ENCODE measurements at regions not wholly inside any gene's neighbourhood (a gene's known extent, or its start where the extent isn't known, plus 50 kb on each side); places are given as distances from the start of the nearest gene placed in this dataset.

GRCh38 chr1:17877316-17877715 is 122.2 kb downstream of the ACTL8 start:
- Histone ChIP-seq H3K27ac (ENCODE audit: low read length) (no peak overlapping the region), H3K9ac (ENCODE audit: low read length in 2 of 2) (no peak overlapping the region), H3K9me3 (ENCODE audit: control insufficient read depth in 2 of 2, low read length in 2 of 2) (no peaks in the 10 kb centered on the region), H3K4me3 (ENCODE audit: low read length in 2 of 2) (no peak overlapping the region), H3K4me1 (ENCODE audit: control insufficient read depth, insufficient read depth, low read length) (peaks cover 29% of the 10 kb centered on the region), H3K27me3 (ENCODE audit: control insufficient read depth in 1 of 2, insufficient read depth in 2 of 2, low read length in 2 of 2) (no peaks in the 10 kb centered on the region), H3K36me3 (ENCODE audit: control insufficient read depth in 2 of 2, insufficient read depth in 2 of 2, low read length in 2 of 2) (no peaks in the 10 kb centered on the region)

GRCh38 chr1:17877896-17878295 is 122.8 kb downstream of the ACTL8 start:
- Histone ChIP-seq H3K9me3 (ENCODE audit: control insufficient read depth in 2 of 2, low read length in 2 of 2) (no peaks in the 10 kb centered on the region), H3K36me3 (ENCODE audit: control insufficient read depth in 2 of 2, insufficient read depth in 2 of 2, low read length in 2 of 2) (no peaks in the 10 kb centered on the region), H3K27me3 (ENCODE audit: control insufficient read depth in 1 of 2, insufficient read depth in 2 of 2, low read length in 2 of 2) (no peaks in the 10 kb centered on the region), H3K4me3 (ENCODE audit: low read length in 2 of 2) (no peak overlapping the region), H3K4me1 (ENCODE audit: control insufficient read depth, insufficient read depth, low read length) (peaks cover 27% of the 10 kb centered on the region), H3K27ac (ENCODE audit: low read length) (no peak overlapping the region), H3K9ac (ENCODE audit: low read length in 2 of 2) (no peak overlapping the region)

GRCh38 chr1:17878837-17879236 is 123.7 kb downstream of the ACTL8 start:
- Histone ChIP-seq H3K9me3 (ENCODE audit: control insufficient read depth in 2 of 2, low read length in 2 of 2) (no peaks in the 10 kb centered on the region), H3K4me1 (ENCODE audit: control insufficient read depth, insufficient read depth, low read length) (peaks cover 22% of the 10 kb centered on the region), H3K27ac (ENCODE audit: low read length) (no peak overlapping the region), H3K9ac (ENCODE audit: low read length in 2 of 2) (no peak overlapping the region), H3K4me3 (ENCODE audit: low read length in 2 of 2) (no peak overlapping the region), H3K36me3 (ENCODE audit: control insufficient read depth in 2 of 2, insufficient read depth in 2 of 2, low read length in 2 of 2) (no peaks in the 10 kb centered on the region), H3K27me3 (ENCODE audit: control insufficient read depth in 1 of 2, insufficient read depth in 2 of 2, low read length in 2 of 2) (no peaks in the 10 kb centered on the region)

GRCh38 chr1:17880449-17880848 is 125.3 kb downstream of the ACTL8 start:
- no peaks in the 10 kb centered on the region for H3K36me3 ChIP-seq (ENCODE audit: control insufficient read depth in 2 of 2, insufficient read depth in 2 of 2, low read length in 2 of 2)
- no peaks in the 10 kb centered on the region for H3K9me3 ChIP-seq (ENCODE audit: control insufficient read depth in 2 of 2, low read length in 2 of 2)
- no peaks in the 10 kb centered on the region for H3K27me3 ChIP-seq (ENCODE audit: control insufficient read depth in 1 of 2, insufficient read depth in 2 of 2, low read length in 2 of 2)
- no peak overlapping the region for H3K4me3 ChIP-seq (ENCODE audit: low read length in 2 of 2)
- H3K27ac ChIP-seq (ENCODE audit: low read length): no peak overlapping the region
- H3K9ac ChIP-seq (ENCODE audit: low read length in 2 of 2): no peak overlapping the region
- peaks cover 15% of the 10 kb centered on the region for H3K4me1 ChIP-seq (ENCODE audit: control insufficient read depth, insufficient read depth, low read length)

- Histone ChIP-seq H3K27ac (ENCODE audit: low read length) (no peak overlapping the region), H3K4me3 (ENCODE audit: low read length in 2 of 2) (no peak overlapping the region), H3K9ac (ENCODE audit: low read length in 2 of 2) (no peak overlapping the region), H3K4me1 (ENCODE audit: control insufficient read depth, insufficient read depth, low read length) (peaks cover 12% of the 10 kb centered on the region), H3K36me3 (ENCODE audit: control insufficient read depth in 2 of 2, insufficient read depth in 2 of 2, low read length in 2 of 2) (no peaks in the 10 kb centered on the region), H3K27me3 (ENCODE audit: control insufficient read depth in 1 of 2, insufficient read depth in 2 of 2, low read length in 2 of 2) (no peaks in the 10 kb centered on the region), H3K9me3 (ENCODE audit: control insufficient read depth in 2 of 2, low read length in 2 of 2) (no peaks in the 10 kb centered on the region)
These were observed 126.6 kb downstream of the ACTL8 start for GRCh38 chr1:17881761-17882160.

GRCh38 chr1:17883136-17883535 is 128.0 kb downstream of the ACTL8 start:
- Histone ChIP-seq H3K27me3 (ENCODE audit: control insufficient read depth in 1 of 2, insufficient read depth in 2 of 2, low read length in 2 of 2) (peaks cover 1 to 4% of the 10 kb centered on the region in 2 donors), H3K4me1 (ENCODE audit: control insufficient read depth, insufficient read depth, low read length) (peaks cover 17% of the 10 kb centered on the region), H3K27ac (ENCODE audit: low read length) (no peak overlapping the region), H3K9ac (ENCODE audit: low read length in 2 of 2) (no peak overlapping the region), H3K36me3 (ENCODE audit: control insufficient read depth in 2 of 2, insufficient read depth in 2 of 2, low read length in 2 of 2) (no peaks in the 10 kb centered on the region), H3K4me3 (ENCODE audit: low read length in 2 of 2) (no peak overlapping the region), H3K9me3 (ENCODE audit: control insufficient read depth in 2 of 2, low read length in 2 of 2) (no peaks in the 10 kb centered on the region)

- Histone ChIP-seq H3K9ac (ENCODE audit: low read length in 2 of 2) (no peak overlapping the region), H3K36me3 (ENCODE audit: control insufficient read depth in 2 of 2, insufficient read depth in 2 of 2, low read length in 2 of 2) (no peaks in the 10 kb centered on the region)
These were observed 128.7 kb downstream of the ACTL8 start for GRCh38 chr1:17883662-17884395.

GRCh38 chr1:17885663-17886320 is 130.7 kb downstream of the ACTL8 start:
- Histone ChIP-seq H3K27me3 (ENCODE audit: control insufficient read depth in 1 of 2, insufficient read depth in 2 of 2, low read length in 2 of 2) (peaks cover 4% of the 10 kb centered on the region in 2 donors), H3K9me3 (ENCODE audit: control insufficient read depth in 2 of 2, low read length in 2 of 2) (no peaks in the 10 kb centered on the region), H3K27ac (ENCODE audit: low read length) (no peak overlapping the region), H3K4me1 (ENCODE audit: control insufficient read depth, insufficient read depth, low read length) (peaks cover 27% of the 10 kb centered on the region), H3K9ac (ENCODE audit: low read length in 2 of 2) (no peak overlapping the region), H3K36me3 (ENCODE audit: control insufficient read depth in 2 of 2, insufficient read depth in 2 of 2, low read length in 2 of 2) (no peaks in the 10 kb centered on the region), H3K4me3 (ENCODE audit: low read length in 2 of 2) (no peak overlapping the region)

More at GRCh38 chr1:17883662-17884395, 128.7 kb downstream of the ACTL8 start:
- H3K4me3 ChIP-seq (ENCODE audit: low read length in 2 of 2): no peak overlapping the region
- peaks cover 16% of the 10 kb centered on the region for H3K4me1 ChIP-seq (ENCODE audit: control insufficient read depth, insufficient read depth, low read length)
- H3K9me3 ChIP-seq (ENCODE audit: control insufficient read depth in 2 of 2, low read length in 2 of 2): no peaks in the 10 kb centered on the region
- peaks cover 2 to 4% of the 10 kb centered on the region in 2 donors for H3K27me3 ChIP-seq (ENCODE audit: control insufficient read depth in 1 of 2, insufficient read depth in 2 of 2, low read length in 2 of 2)
- no peak overlapping the region for H3K27ac ChIP-seq (ENCODE audit: low read length)

- Histone ChIP-seq H3K27me3 (ENCODE audit: control insufficient read depth in 1 of 2, insufficient read depth in 2 of 2, low read length in 2 of 2) (peaks cover 4 to 5% of the 10 kb centered on the region in 2 donors), H3K9ac (ENCODE audit: low read length in 2 of 2) (no peak overlapping the region), H3K9me3 (ENCODE audit: control insufficient read depth in 2 of 2, low read length in 2 of 2) (no peaks in the 10 kb centered on the region), H3K36me3 (ENCODE audit: control insufficient read depth in 2 of 2, insufficient read depth in 2 of 2, low read length in 2 of 2) (no peaks in the 10 kb centered on the region), H3K27ac (ENCODE audit: low read length) (no peak overlapping the region), H3K4me3 (ENCODE audit: low read length in 2 of 2) (no peak overlapping the region), H3K4me1 (ENCODE audit: control insufficient read depth, insufficient read depth, low read length) (peaks cover 31% of the 10 kb centered on the region)
These were observed 131.3 kb downstream of the ACTL8 start for GRCh38 chr1:17886386-17886785.

GRCh38 chr1:17886838-17887441 is 131.8 kb downstream of the ACTL8 start:
- H3K9ac ChIP-seq (ENCODE audit: low read length in 2 of 2): no peak overlapping the region
- H3K36me3 ChIP-seq (ENCODE audit: control insufficient read depth in 2 of 2, insufficient read depth in 2 of 2, low read length in 2 of 2): no peaks in the 10 kb centered on the region
- no peak overlapping the region for H3K27ac ChIP-seq (ENCODE audit: low read length)
- H3K27me3 ChIP-seq (ENCODE audit: control insufficient read depth in 1 of 2, insufficient read depth in 2 of 2, low read length in 2 of 2): peaks cover 4 to 5% of the 10 kb centered on the region in 2 donors
- H3K4me1 ChIP-seq (ENCODE audit: control insufficient read depth, insufficient read depth, low read length): peaks cover 33% of the 10 kb centered on the region
- H3K9me3 ChIP-seq (ENCODE audit: control insufficient read depth in 2 of 2, low read length in 2 of 2): no peaks in the 10 kb centered on the region
- no peak overlapping the region for H3K4me3 ChIP-seq (ENCODE audit: low read length in 2 of 2)
